ENCODE measurements at regions not wholly inside any gene's neighbourhood (a gene's known extent, or its start where the extent isn't known, plus 50 kb on each side); places are given as distances from the start of the nearest gene placed in this dataset.
"Not testable (repeated sequence)": the region's sequence is repeated elsewhere in the genome, so short reads cannot be mapped to it uniquely, and the experiment has no call there.

DNA sequence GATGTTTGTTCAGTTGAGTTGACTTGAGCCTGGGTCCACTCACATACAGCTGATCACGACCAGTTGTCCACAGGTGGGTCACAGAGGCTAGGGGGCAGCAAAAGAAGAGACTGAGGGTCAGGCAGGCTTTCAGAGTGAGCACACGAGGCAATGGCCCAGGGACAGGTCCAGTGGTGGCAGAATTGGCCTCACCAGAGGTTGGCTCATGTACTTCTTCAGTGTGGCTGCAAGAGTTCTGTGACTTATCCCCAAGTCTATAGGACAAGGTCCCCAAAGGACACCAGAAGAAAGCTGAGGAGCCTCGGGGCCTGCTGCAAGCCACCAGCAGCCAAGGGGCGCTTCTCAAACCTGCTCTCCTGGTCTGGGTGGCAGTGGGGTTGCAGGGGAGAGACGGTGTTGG, 219.8 kb downstream of the TFCP2L1 start:
- Histone ChIP-seq H3K27ac (no peak overlapping the region), H3K36me3 (no peaks in the 10 kb centered on the region), H3K4me3 (no peak overlapping the region), H3K9me3 (no peaks in the 10 kb centered on the region), H3K27me3 (no peaks in the 10 kb centered on the region), H3K4me1 (no peaks in the 10 kb centered on the region)
- TF ChIP-seq POLR2AphosphoS5 (IDR thresholded peaks at IDR 0.05) = no peak
- no peak for TF ChIP-seq POLR2A (IDR thresholded peaks at IDR 0.05)
- no peak for TF ChIP-seq EP300 (IDR thresholded peaks at IDR 0.05; ENCODE audit: low read depth)
- TF ChIP-seq, protein P1, sequence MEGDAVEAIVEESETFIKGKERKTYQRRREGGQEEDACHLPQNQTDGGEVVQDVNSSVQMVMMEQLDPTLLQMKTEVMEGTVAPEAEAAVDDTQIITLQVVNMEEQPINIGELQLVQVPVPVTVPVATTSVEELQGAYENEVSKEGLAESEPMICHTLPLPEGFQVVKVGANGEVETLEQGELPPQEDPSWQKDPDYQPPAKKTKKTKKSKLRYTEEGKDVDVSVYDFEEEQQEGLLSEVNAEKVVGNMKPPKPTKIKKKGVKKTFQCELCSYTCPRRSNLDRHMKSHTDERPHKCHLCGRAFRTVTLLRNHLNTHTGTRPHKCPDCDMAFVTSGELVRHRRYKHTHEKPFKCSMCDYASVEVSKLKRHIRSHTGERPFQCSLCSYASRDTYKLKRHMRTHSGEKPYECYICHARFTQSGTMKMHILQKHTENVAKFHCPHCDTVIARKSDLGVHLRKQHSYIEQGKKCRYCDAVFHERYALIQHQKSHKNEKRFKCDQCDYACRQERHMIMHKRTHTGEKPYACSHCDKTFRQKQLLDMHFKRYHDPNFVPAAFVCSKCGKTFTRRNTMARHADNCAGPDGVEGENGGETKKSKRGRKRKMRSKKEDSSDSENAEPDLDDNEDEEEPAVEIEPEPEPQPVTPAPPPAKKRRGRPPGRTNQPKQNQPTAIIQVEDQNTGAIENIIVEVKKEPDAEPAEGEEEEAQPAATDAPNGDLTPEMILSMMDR (IDR thresholded peaks at IDR 0.05) = no peak
- intact Hi-C loops (cut with DNase I; ENCODE audit: low total_unique reads) = no loop called here
- WGBS, 2 donors (ENCODE audit: low coverage in 1 of 2) = 96% methylated on average over 5 of the region's 5 CpGs; no CpG with 5 or more reads in 1 of the 2 donors
- no peak for DNase-seq
- in situ Hi-C loops (cut with MboI; ENCODE audit: low pct_ligation_motif_present in 1 of 4, low pct_unique_long_range_greater_than_20kb in 1 of 4, low sequenced_read_pairs in 3 of 4) = no loop called here

- TF ChIP-seq EP300 (IDR thresholded peaks at IDR 0.05; ENCODE audit: low read depth) (no peak), POLR2AphosphoS5 (IDR thresholded peaks at IDR 0.05) (no peak), POLR2A (IDR thresholded peaks at IDR 0.05) (no peak)
- TF ChIP-seq, protein P1 (IDR thresholded peaks at IDR 0.05) = no peak
- Histone ChIP-seq H3K27ac (no peak overlapping the region), H3K4me1 (no peaks in the 10 kb centered on the region), H3K27me3 (peaks cover 9% of the 10 kb centered on the region), H3K4me3 (no peak overlapping the region), H3K9me3 (no peaks in the 10 kb centered on the region), H3K36me3 (no peaks in the 10 kb centered on the region)
- intact Hi-C loops (cut with DNase I; ENCODE audit: low total_unique reads) = no loop called here
- in situ Hi-C loops (cut with MboI; ENCODE audit: low pct_ligation_motif_present in 1 of 4, low pct_unique_long_range_greater_than_20kb in 1 of 4, low sequenced_read_pairs in 3 of 4) = no loop called here
- DNase-seq = no peak
- WGBS, 2 donors (ENCODE audit: low coverage in 1 of 2) = 88% methylated on average over 6 of the region's 6 CpGs; no CpG with 5 or more reads in 1 of the 2 donors
Observed at GRCh38 chr2:121066526-121066925, 218.5 kb downstream of the TFCP2L1 start.

GRCh38 chr2:121068851-121069250, 216.2 kb downstream of the TFCP2L1 start:
- Histone ChIP-seq H3K4me3 (no peak overlapping the region), H3K4me1 (no peaks in the 10 kb centered on the region), H3K36me3 (no peaks in the 10 kb centered on the region), H3K27ac (no peak overlapping the region), H3K9me3 (no peaks in the 10 kb centered on the region), H3K27me3 (peaks cover 24% of the 10 kb centered on the region)
- in situ Hi-C loops (cut with MboI; ENCODE audit: low pct_ligation_motif_present in 1 of 4, low pct_unique_long_range_greater_than_20kb in 1 of 4, low sequenced_read_pairs in 3 of 4) = no loop called here
- no peak for DNase-seq
- intact Hi-C loops (cut with DNase I; ENCODE audit: low total_unique reads) = no loop called here
- WGBS, 2 donors (ENCODE audit: low coverage in 1 of 2) = 83 to 90% methylated on average over 3 to 7 of the region's 7 CpGs
- no peak for TF ChIP-seq POLR2A (IDR thresholded peaks at IDR 0.05)
- TF ChIP-seq, protein P1 (IDR thresholded peaks at IDR 0.05) = no peak
- no peak for TF ChIP-seq POLR2AphosphoS5 (IDR thresholded peaks at IDR 0.05)
- no peak for TF ChIP-seq EP300 (IDR thresholded peaks at IDR 0.05; ENCODE audit: low read depth)

- intact Hi-C loops (cut with DNase I; ENCODE audit: low total_unique reads) = no loop called here
- H3K27ac ChIP-seq = no peak overlapping the region
Observed at GRCh38 chr2:121069434-121069969, 215.5 kb downstream of the TFCP2L1 start.

GRCh38 chr2:121070061-121070460, 214.9 kb downstream of the TFCP2L1 start:
- H3K27me3 ChIP-seq = peaks cover 36% of the 10 kb centered on the region
- DNase-seq; H3K9me3 ChIP-seq; H3K4me1 ChIP-seq; H3K27ac ChIP-seq; H3K4me3 ChIP-seq; H3K36me3 ChIP-seq; intact Hi-C loops (cut with DNase I; ENCODE audit: low total_unique reads): not testable (repeated sequence)
- in situ Hi-C loops (cut with MboI; ENCODE audit: low pct_ligation_motif_present in 1 of 4, low pct_unique_long_range_greater_than_20kb in 1 of 4, low sequenced_read_pairs in 3 of 4) = loop anchor here in 1 of 4 donors (10.0 kb wide), 1 partner anchor 375 kb away; no protein-coding TSS in a partner anchor
- WGBS, 2 donors (ENCODE audit: low coverage in 1 of 2) = 70 to 82% methylated on average over 2 to 11 of the region's 11 CpGs

More at GRCh38 chr2:121069434-121069969, 215.5 kb downstream of the TFCP2L1 start:
- in situ Hi-C loops (cut with MboI; ENCODE audit: low pct_ligation_motif_present in 1 of 4, low pct_unique_long_range_greater_than_20kb in 1 of 4, low sequenced_read_pairs in 3 of 4) = no loop called here
- no peaks in the 10 kb centered on the region for H3K36me3 ChIP-seq
- TF ChIP-seq, protein P1 (IDR thresholded peaks at IDR 0.05) = no peak
- TF ChIP-seq EP300 (IDR thresholded peaks at IDR 0.05; ENCODE audit: low read depth) (no peak), POLR2AphosphoS5 (IDR thresholded peaks at IDR 0.05) (no peak), POLR2A (IDR thresholded peaks at IDR 0.05) (no peak)
- WGBS, 2 donors (ENCODE audit: low coverage in 1 of 2) = 87 to 100% methylated on average over 1 to 18 of the region's 18 CpGs
- no peak overlapping the region for H3K4me3 ChIP-seq
- peaks cover 30% of the 10 kb centered on the region for H3K27me3 ChIP-seq
- DNase-seq = no peak
- H3K9me3 ChIP-seq = no peaks in the 10 kb centered on the region
- H3K4me1 ChIP-seq = no peaks in the 10 kb centered on the region
